Prostate gland (tissue), 2 donors: ENCODE measurements at regions not wholly inside any gene's neighbourhood (a gene's known extent, or its start where the extent isn't known, plus 50 kb on each side); places are given as distances from the start of the nearest gene placed in this dataset.

Experiments
- CTCF ChIP-seq, 4 experiments: fragments of 200-600 bp in 2 of 4; fragments of 450-650 bp in 2 of 4; sonication (generic) in 2 of 4; IDR thresholded peaks; 1 replicate in 3 of 4; 2 replicates in 1 of 4; pipeline ENCODE4 v1.5.1; 2016 to 2019; ENCODE audit warnings: antibody characterized with exemption in 4 of 4, mild to moderate bottlenecking in 2 of 4, moderate library complexity in 2 of 4
- POLR2A ChIP-seq: fragments of 450-650 bp; IDR thresholded peaks from one replicate; pipeline ENCODE4 v1.6.1; 2016; ENCODE audit warnings: antibody characterized with exemption, mild to moderate bottlenecking

GRCh38 chr2:13536941-13537340, 820.2 kb downstream of the TRIB2 start:
- TF ChIP-seq CTCF (IDR thresholded peaks at IDR 0.05) = no peak
- TF ChIP-seq POLR2A = no peak
